WTC11 (cell line): ENCODE measurements at regions not wholly inside any gene's neighbourhood (a gene's known extent, or its start where the extent isn't known, plus 50 kb on each side); places are given as distances from the start of the nearest gene placed in this dataset.

ENCODE experiments used
- ATAC-seq: fragments of 200-7000 bp; cut with Tn5 transposase; 2 replicates; pipeline ENCODE4 v1.10.0; 2021; ENCODE audit warnings: mild to moderate bottlenecking, moderate library complexity
- CTCF ChIA-PET: fragments of 300-600 bp; sonication (Branson Sonifier 250); formaldehyde crosslinking; loops from one replicate; lab custom pipeline; 2021; ENCODE audit warnings: antibody characterized with exemption; lab: Charles Lee
- POLR2A ChIA-PET: fragments of 350-600 bp; sonication (Branson Sonifier 250); formaldehyde crosslinking; loops from one replicate; lab custom pipeline; 2021; ENCODE audit warnings: antibody characterized with exemption; lab: Charles Lee
- DNase-seq: peaks from one replicate; pipeline ENCODE4 v3.0.0; 2021; ENCODE audit warnings: low spot score
- H3K27ac Mint-ChIP-seq: 2 replicates; pipeline ENCODE4 v1.8.0; 2021; ENCODE audit warnings: mixed read lengths
- H3K27me3 Mint-ChIP-seq: 2 replicates; pipeline ENCODE4 v1.8.0; 2021; ENCODE audit warnings: low read depth, mild to moderate bottlenecking, moderate library complexity, mixed read lengths
- H3K36me3 Mint-ChIP-seq: 2 replicates; pipeline ENCODE4 v1.8.0; 2021; ENCODE audit warnings: mixed read lengths
- H3K4me1 Mint-ChIP-seq: 2 replicates; pipeline ENCODE4 v1.8.0; 2022; ENCODE audit warnings: mixed read lengths
- H3K4me3 Mint-ChIP-seq: 2 replicates; pipeline ENCODE4 v1.8.0; 2021; ENCODE audit warnings: mild to moderate bottlenecking, moderate library complexity, mixed read lengths
- H3K9me3 Mint-ChIP-seq: 2 replicates; pipeline ENCODE4 v1.8.0; 2021; ENCODE audit warnings: mixed read lengths
- ARID4B ChIP-seq: sonication (generic); formaldehyde crosslinking; IDR thresholded peaks from 2 replicates; pipeline ENCODE4 v1.8.0; 2023; ENCODE audit warnings: missing genetic modification reagents, mild to moderate bottlenecking, borderline replicate concordance
- FOXK1 ChIP-seq: sonication (generic); formaldehyde crosslinking; IDR thresholded peaks from 2 replicates; pipeline ENCODE4 v1.8.0; 2022; ENCODE audit warnings: mild to moderate bottlenecking, moderate library complexity, missing genetic modification reagents
- GABPB1 ChIP-seq: sonication (generic); formaldehyde crosslinking; IDR thresholded peaks from 2 replicates; pipeline ENCODE4 v1.8.1; 2023; ENCODE audit warnings: mild to moderate bottlenecking, missing genetic modification reagents
- KAT7 ChIP-seq: sonication (generic); formaldehyde crosslinking; IDR thresholded peaks from 2 replicates; pipeline ENCODE4 v1.8.1; 2023; ENCODE audit warnings: missing genetic modification reagents, mild to moderate bottlenecking, borderline replicate concordance
- MLX ChIP-seq: sonication (generic); formaldehyde crosslinking; IDR thresholded peaks from 2 replicates; pipeline ENCODE4 v1.8.1; 2023; ENCODE audit warnings: mild to moderate bottlenecking, missing genetic modification reagents, moderate library complexity
- NFE2L1 ChIP-seq: sonication (generic); formaldehyde crosslinking; IDR thresholded peaks from 2 replicates; pipeline ENCODE4 v1.8.1; 2023; ENCODE audit warnings: missing genetic modification reagents
- OVOL2 ChIP-seq: fragments of 250-450 bp; sonication (Bioruptor Pico); IDR thresholded peaks from 2 replicates; pipeline ENCODE4 v1.9.0; 2021; ENCODE audit warnings: mild to moderate bottlenecking, borderline replicate concordance
- SMAD3 ChIP-seq: sonication (generic); formaldehyde crosslinking; IDR thresholded peaks from 2 replicates; pipeline ENCODE4 v1.8.0; 2022; ENCODE audit warnings: missing genetic modification reagents, mild to moderate bottlenecking, borderline replicate concordance
- SMAD4 ChIP-seq: sonication (generic); formaldehyde crosslinking; IDR thresholded peaks from 2 replicates; pipeline ENCODE4 v1.8.0; 2022; ENCODE audit warnings: mild to moderate bottlenecking, missing genetic modification reagents
- TP53 ChIP-seq: sonication (generic); formaldehyde crosslinking; IDR thresholded peaks from 2 replicates; pipeline ENCODE4 v1.8.1; 2023; ENCODE audit warnings: mild to moderate bottlenecking, missing genetic modification reagents
- ZNF232 ChIP-seq: sonication (generic); formaldehyde crosslinking; IDR thresholded peaks from 2 replicates; pipeline ENCODE4 v1.8.0; 2022; ENCODE audit warnings: mild to moderate bottlenecking, missing genetic modification reagents
- ZNF423 ChIP-seq: fragments of 250-450 bp; sonication (Bioruptor Pico); IDR thresholded peaks from 2 replicates; pipeline ENCODE4 v2.1.2; 2022; ENCODE audit warnings: mild to moderate bottlenecking, moderate library complexity
- TF ChIP-seq, protein P1 (sequence below): sonication (generic); formaldehyde crosslinking; IDR thresholded peaks from 2 replicates; pipeline ENCODE4 v1.8.0; 2022; ENCODE audit warnings: mild to moderate bottlenecking, missing genetic modification reagents
- TF ChIP-seq, protein P2 (sequence below): fragments of 250-450 bp; sonication (Bioruptor Pico); IDR thresholded peaks from 2 replicates; pipeline ENCODE4 v1.9.0; 2021; ENCODE audit warnings: mild to moderate bottlenecking
- TF ChIP-seq, protein P3 (sequence below): fragments of 250-450 bp; sonication (Bioruptor Pico); conservative IDR thresholded peaks from 2 replicates; pipeline ENCODE4 v1.9.0; 2021; ENCODE audit warnings: mild to moderate bottlenecking

DNA sequence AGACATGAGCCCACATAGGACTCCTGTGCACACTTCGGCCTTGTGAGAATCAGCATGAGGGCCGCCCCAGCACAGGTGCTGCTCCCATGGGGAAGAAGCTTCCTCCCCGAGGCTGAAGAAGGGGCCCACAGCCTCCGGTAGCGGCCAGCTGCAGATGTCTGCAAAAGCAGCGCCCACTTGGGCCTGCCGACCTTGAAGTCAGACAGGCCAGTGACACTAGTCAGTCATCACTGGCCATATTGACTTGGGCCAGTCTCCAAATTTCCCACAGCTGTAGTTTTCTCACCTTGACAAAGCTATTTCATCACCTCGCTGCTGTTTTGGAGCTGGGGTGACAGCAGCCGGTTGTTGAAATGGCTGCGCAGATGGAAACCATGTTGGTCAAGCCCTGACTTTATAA is 83.0 kb downstream of the RIPK4 start:
- Mint-ChIP-seq H3K36me3 (no peaks in the 10 kb centered on the region), H3K9me3 (no peaks in the 10 kb centered on the region), H3K27me3 (no peaks in the 10 kb centered on the region; the same call in 1 of the 2 replicates), H3K4me3 (no peak overlapping the region), H3K27ac (no peak overlapping the region), H3K4me1 (peaks cover 35% of the 10 kb centered on the region)
- POLR2A ChIA-PET: no interaction called here
- no peak for DNase-seq
- CTCF ChIA-PET: interaction anchor here (2.4 kb wide), 1 partner anchor 71 kb away, joined by 10 read pairs; no protein-coding TSS in a partner anchor
- no peak for TF ChIP-seq FOXK1 (CRISPR knock-in tag)
- TF ChIP-seq GABPB1 (CRISPR knock-in tag): 0 out of 2 replicates have a peak, but pooled peaks have one; percentile 13
- ATAC-seq: no peak

- Mint-ChIP-seq H3K9me3 (no peaks in the 10 kb centered on the region), H3K36me3 (no peaks in the 10 kb centered on the region), H3K27me3 (no peaks in the 10 kb centered on the region; the same call in 1 of the 2 replicates)
- ChIA-PET CTCF (no interaction called here), POLR2A (no interaction called here)
- no peak for DNase-seq
- TF ChIP-seq MLX (CRISPR knock-in tag) (no peak), SMAD3 (CRISPR knock-in tag) (no peak), ARID4B (CRISPR knock-in tag) (no peak), SMAD4 (CRISPR knock-in tag) (no peak), KAT7 (CRISPR knock-in tag) (no peak), OVOL2 (CRISPR knock-in tag) (no peak), TP53 (CRISPR knock-in tag) (no peak), NFE2L1 (CRISPR knock-in tag) (no peak), ZNF232 (CRISPR knock-in tag) (no peak), ZNF423 (CRISPR knock-in tag) (no peak)
- TF ChIP-seq, protein P1, sequence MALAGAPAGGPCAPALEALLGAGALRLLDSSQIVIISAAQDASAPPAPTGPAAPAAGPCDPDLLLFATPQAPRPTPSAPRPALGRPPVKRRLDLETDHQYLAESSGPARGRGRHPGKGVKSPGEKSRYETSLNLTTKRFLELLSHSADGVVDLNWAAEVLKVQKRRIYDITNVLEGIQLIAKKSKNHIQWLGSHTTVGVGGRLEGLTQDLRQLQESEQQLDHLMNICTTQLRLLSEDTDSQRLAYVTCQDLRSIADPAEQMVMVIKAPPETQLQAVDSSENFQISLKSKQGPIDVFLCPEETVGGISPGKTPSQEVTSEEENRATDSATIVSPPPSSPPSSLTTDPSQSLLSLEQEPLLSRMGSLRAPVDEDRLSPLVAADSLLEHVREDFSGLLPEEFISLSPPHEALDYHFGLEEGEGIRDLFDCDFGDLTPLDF (CRISPR knock-in tag): no peak
- TF ChIP-seq, protein P2, sequence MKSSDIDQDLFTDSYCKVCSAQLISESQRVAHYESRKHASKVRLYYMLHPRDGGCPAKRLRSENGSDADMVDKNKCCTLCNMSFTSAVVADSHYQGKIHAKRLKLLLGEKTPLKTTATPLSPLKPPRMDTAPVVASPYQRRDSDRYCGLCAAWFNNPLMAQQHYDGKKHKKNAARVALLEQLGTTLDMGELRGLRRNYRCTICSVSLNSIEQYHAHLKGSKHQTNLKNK (CRISPR knock-in tag): no peak
- TF ChIP-seq, protein P3, sequence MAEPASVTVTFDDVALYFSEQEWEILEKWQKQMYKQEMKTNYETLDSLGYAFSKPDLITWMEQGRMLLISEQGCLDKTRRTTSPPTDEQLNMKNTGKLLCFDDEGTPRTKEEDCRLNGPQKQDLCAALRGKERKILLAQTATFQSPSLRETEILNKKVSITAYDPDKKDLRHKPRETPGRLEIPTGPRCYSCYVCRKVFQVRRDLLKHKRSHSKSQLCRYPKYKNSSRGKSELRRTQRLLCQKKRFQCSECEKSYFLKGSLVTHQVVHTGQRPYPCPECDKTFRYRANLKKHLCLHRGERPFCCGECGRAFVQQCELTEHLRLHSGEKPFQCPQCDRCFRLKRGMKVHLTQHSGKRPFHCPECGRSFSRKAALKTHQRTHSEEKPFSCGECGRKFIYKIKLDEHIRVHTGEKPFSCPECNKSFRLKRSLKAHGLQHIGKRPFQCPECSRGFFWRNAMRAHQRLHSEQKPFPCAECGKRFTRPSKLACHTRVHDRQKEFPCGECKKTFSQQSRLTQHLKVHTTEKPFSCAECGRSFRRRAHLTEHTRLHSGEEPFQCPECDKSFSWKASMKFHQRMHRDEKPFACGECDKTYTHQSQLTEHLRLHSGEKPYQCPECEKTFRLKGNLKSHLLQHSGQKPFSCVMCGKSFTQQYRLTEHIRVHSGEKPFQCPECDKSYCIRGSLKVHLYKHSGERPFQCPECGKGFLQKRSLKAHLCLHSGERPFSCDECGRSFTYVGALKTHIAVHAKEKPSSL (CRISPR knock-in tag): no peak
- TF ChIP-seq, all 79 proteins: peak for 0
- H3K4me1 Mint-ChIP-seq: peaks cover 44% of the 10 kb centered on the region
- no peak overlapping the region for H3K4me3 Mint-ChIP-seq
- no peak for ATAC-seq
- no peak overlapping the region for H3K27ac Mint-ChIP-seq
Observed at GRCh38 chr21:41682719-41683179, 84.1 kb downstream of the RIPK4 start.
